NCI-H446 treated with DMSO at 0.1 percent for 48 hours (cell line): ENCODE measurements at regions not wholly inside any gene's neighbourhood (a gene's known extent, or its start where the extent isn't known, plus 50 kb on each side); places are given as distances from the start of the nearest gene placed in this dataset.

ENCODE experiments used
- DNase-seq: peaks from one replicate; lab custom pipeline; 2025; lab: John Stamatoyannopoulos, UW

- DNase-seq = no peak
These were observed 89.7 kb upstream of the CARD18 start for GRCh38 chr11:105229257-105229656.

DNA sequence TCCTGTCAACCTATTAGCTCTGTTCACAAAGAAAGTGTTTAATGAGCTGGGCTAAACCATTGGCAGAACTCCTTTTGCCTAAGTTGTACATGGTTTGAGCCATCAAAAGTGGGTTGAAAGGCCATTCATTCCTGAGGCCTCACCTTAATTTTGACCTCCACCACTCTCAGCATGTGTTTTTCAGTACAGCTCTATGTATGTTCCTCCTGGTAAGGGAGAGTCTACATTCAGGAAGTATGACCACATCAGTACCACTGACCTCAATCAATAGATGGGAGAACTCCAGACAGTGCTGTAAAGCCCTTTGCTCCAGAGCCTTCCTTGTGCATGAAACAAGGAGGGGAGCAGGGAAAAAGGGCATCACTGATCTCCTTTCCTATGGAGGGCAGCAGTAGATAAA lies 87.8 kb upstream of the CARD18 start:
- DNase-seq = no peak

DNA sequence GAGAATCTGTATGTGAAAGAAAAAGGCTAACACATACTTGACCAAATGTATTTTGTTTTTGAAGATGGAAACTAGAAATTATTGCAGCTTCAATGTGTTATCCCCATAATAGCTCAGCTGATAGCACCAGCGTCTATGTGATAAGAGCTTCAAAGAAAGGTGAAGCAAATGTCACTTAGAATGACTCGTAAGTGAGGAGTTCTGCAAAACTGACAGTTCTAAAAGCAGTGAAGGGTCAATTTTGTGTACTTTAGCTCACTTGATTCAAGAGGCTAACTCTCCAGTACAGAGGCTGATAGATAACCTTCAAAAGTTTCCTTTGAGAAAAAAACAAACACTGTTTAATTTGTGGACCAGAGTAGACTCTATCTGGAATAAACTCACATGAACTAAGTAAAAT lies 87.2 kb upstream of the CARD18 start:
- no peak for DNase-seq

- no peak for DNase-seq
These were observed 86.5 kb upstream of the CARD18 start for GRCh38 chr11:105226091-105226490.

GRCh38 chr11:105224482-105225253 lies 85.1 kb upstream of the CARD18 start:
- DNase-seq = peak; percentile 19

- no peak for DNase-seq
These were observed 80.6 kb upstream of the CARD18 start for GRCh38 chr11:105220121-105220520.

DNA sequence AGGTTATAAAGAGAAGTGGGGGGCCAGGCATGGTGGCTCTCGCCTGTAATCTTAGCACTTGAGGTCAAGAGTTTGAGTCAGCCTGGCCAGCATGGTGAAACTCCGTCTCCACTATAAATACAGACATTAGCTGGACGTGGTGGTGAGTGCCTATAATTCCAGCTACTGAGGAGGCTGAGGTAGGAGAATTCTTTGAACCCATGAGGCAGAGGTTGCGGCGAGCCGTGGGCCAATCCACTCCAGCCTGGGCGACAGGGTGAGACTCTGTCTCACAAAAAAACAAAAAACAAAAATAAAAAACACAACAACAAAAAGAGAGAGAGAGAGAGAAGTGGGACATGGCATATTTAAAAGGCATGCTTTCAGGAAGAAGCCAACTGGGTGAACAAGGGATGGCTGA lies 80.1 kb upstream of the CARD18 start:
- no peak for DNase-seq

DNA sequence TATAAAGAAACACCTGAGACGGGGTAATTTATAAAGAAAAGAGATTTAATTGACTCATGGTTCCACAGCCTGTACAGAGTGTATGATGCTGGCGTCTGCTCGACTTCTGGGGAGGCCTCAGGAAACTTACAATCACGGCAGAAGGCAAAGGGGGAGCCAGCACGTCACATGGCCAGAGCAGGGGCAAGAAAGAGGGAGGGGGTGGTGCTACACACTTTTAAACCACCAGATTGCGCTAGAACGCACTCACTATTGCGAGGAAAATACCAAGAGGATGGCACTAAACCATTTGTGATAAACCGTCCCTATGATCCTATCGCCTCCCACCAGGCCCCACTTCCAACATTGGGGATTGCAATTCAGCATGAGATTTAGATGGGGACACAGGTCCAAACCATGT lies 79.7 kb upstream of the CARD18 start:
- no peak for DNase-seq

- no peak for DNase-seq
These were observed 76.0 kb upstream of the CARD18 start for GRCh38 chr11:105215528-105215927.

DNA sequence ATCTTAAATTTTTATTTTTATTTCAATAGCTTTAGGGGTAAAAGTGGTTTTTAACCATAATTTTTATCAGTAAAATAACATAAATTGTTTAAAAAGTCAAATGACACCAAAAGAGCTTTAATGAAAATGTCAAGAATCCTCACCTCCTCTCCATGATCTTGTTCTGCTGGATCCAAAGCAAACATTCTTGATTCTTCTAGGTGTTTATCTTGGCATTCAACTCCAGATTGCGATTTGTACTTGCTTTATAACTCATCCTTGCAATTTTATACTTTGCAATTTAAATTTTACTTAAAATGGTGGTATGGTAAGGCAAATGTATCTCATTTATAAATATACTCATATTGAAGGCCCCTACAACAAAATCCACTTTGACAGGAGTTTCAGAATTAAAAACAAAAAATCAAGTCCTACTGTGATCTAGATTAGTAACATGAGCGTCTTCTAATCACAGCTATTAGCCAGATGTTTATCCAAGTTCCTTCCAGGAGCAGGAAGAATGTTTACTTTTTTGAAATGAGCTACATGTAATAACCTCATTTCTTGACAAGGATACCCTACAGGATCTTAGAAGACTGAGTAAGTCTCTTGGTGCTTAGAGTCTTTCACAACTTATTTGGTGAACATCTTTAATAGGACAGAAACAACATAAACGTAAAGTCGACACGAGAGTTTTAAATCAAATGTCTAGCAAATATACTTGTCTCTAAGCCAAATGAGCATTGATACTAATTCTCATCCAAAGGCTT lies 72.4 kb upstream of the CARD18 start:
- DNase-seq = no peak

- no peak for DNase-seq
These were observed 68.5 kb upstream of the CARD18 start for GRCh38 chr11:105208019-105208418.

- DNase-seq = no peak
These were observed 67.1 kb upstream of the CARD18 start for GRCh38 chr11:105206633-105207032.

- no peak for DNase-seq
These were observed 65.1 kb upstream of the CARD18 start for GRCh38 chr11:105204636-105205035.

DNA sequence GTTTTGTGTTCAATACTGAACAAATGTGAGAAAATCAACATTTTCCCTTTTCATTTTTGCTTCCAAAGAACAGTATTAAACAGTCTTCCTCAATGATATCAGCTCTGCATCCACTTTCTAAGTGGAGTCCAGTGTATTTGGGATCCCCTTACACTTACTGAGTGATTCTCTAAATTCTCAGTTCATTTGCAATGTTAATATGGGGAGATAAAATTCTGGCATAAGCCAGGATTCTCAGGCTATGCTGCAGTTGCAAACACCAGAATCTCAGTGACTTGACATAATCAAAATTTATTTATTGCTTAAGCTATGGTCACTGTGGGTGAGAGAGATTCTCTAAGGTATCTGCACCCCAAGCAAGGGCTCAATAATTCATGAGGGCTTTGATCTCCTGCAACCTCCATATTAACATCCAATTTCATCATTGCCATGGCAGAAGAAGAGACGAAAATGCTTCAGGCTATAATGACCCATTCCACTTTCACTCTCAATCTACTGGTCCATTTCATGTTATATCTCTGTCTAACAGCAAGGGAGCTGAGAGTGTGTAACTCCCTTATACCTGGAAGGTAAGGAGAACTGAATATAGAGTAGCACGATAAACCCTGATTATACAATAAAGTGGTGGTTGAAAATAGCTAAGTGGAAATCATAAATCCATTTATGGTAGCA lies 64.1 kb upstream of the CARD18 start:
- DNase-seq = no peak

GRCh38 chr11:105202844-105203548 lies 63.4 kb upstream of the CARD18 start:
- DNase-seq = no peak

- no peak for DNase-seq
These were observed 62.9 kb upstream of the CARD18 start for GRCh38 chr11:105202422-105202821.

DNA sequence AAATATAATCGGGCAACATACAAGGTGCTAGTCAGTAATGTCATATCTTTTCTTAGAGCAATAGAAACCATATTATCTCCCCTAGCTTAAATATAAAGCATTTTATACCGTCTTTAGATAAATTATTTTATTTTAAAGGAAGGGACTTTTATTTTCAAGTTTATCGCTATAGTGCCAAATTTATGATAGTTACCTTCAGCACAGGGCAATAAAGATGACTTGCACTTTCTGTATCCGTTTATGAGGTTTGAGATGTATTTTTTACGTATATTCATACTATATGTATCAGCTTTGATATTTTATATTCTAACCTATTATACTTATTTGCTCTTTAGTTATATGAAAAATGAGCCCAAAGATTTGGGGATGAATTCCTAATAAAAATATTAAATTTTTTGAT lies 61.6 kb upstream of the CARD18 start:
- no peak for DNase-seq

- DNase-seq = no peak
These were observed 57.7 kb upstream of the CARD18 start for GRCh38 chr11:105197071-105197815.

DNA sequence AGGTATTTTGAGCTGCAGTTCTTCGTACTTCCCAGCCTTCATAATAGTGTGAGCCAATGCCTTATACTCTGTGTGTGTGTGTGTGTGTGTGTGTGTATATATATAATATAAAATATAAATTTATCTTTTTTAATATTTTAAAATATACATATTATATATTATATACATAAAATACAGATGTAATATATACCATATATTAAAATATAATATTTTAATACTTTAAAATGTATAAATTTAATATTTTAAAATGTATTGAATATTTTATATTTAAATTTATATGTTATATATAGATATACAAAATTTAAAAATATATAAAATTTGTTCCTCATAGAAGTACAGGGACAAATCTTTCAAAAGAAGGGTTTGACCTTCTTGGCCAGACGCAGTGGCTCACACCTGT lies 53.7 kb upstream of the CARD18 start:
- no peak for DNase-seq

- no peak for DNase-seq
These were observed 52.5 kb upstream of the CARD18 start for GRCh38 chr11:105192115-105192514.

DNA sequence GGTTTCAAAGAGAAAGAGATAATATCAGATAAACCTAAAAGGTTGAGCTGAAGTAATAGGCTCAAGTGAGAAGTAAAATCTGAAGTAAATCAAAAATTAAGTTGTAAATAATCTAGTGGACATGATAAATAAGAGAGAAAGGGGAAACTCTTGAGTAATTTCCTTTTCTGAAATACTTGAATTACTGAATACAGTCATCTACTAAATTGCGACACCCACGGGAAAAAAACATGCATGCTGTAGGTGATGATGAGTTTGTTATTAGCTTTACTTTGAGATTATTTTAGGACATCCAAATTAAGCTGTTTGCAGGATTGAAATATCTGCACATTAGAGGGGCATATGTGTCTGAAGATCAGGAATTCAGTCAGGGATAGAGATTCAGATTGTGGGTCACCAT lies 50.0 kb upstream of the CARD18 start:
- DNase-seq = no peak
